GM18909 (cell line): ENCODE measurements at regions not wholly inside any gene's neighbourhood (a gene's known extent, or its start where the extent isn't known, plus 50 kb on each side); places are given as distances from the start of the nearest gene placed in this dataset.

ENCODE experiments used
- ATAC-seq: cut with Tn5 transposase; IDR thresholded peaks from one replicate; pipeline ENCODE4 v1.9.1; 2021; ENCODE audit warnings: mild to moderate bottlenecking; ENCODE audit not compliant: unreplicated experiment, poor library complexity

DNA sequence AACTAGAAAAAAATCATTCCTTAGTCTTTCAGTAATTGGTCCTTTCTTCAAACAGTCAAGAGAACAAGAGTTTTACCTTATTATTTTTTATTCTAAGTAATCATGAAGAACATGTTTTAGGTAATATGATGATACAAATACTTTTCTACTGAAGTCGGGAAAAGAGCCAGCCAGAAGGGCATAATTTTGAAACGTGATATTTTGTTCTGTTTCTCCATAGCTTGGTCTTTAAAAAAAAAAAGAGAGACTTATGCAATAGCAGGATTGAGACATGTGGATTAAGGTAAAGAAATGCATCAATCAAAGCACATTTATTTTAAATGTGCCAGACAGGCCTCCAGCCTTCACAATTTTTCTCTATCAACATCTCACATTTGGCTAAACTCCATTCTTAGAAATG, 1016.8 kb downstream of the CNTNAP5 start:
- no peak for ATAC-seq

DNA sequence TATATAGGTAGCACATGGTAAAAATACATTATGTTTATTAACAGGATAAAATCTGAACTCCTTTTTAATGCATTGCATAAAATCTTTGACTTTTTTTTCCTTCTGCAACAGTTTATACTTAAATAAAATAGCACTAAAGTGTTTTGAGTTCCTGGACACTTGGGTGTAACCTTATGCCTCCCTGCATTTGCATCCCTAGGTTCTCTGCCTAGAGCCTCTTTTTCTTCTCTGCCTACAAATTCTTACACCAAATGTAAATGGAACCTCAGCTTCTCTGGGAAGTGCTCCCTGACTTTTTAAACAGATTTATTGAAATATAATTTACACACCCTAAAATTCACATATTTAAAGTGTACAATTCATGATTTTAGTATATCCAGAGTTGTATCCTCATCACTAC, 1017.6 kb downstream of the CNTNAP5 start:
- no peak for ATAC-seq

DNA sequence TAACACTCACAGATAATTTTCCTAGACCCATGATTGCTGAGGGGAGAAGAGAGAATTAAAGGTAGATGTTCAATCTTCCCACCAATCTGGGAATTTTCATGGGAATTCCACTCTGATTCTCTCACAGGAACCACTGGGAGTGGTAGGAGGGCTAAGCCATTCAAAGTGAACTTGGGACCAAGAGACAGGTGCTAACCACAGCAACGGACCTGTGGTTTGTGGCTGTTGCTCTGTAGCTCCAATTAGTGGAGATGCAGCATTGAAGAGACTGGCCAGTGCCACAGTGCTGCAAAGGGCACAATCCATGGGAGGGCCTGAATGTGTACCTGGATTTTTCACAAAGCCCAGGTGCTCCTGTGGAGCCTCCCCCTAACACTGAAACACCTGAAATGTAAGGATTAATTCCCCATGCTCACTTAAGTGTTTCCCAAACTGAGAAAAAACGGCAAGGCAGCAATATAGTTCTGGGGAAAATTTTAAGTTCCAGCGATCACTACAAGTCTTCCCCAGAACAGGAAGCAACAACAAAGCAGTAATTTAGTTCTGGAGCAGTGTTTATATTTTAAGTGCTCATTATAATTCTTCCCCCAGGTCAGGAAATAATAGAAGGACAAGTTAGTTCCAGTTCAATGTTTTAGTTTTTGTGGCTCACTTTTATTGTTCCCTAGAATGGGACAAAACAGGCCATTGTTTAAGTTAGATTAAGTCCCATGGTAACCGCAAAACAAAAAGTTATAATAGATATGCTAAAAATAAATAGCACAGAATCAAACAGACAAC, 1045.8 kb downstream of the CNTNAP5 start:
- no peak for ATAC-seq

DNA sequence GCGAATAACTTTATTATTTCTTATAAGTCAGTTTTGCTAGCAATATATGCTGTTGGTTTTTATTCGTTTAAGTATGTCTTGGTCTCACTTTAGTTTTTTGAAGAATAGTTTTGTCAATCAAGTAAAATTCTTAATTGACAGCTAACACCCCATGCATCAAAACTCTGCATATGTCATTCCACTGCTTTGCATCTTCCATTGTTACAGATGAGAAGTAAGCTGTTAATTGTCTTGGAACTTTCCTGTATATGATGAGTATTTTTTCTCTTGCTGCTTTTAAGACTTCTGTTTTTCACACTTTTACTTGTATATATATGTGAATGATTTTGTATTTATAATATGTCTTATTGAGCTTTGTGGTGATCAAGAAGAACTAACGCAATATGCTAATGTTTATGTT, 1048.4 kb downstream of the CNTNAP5 start:
- ATAC-seq, result no peak

DNA sequence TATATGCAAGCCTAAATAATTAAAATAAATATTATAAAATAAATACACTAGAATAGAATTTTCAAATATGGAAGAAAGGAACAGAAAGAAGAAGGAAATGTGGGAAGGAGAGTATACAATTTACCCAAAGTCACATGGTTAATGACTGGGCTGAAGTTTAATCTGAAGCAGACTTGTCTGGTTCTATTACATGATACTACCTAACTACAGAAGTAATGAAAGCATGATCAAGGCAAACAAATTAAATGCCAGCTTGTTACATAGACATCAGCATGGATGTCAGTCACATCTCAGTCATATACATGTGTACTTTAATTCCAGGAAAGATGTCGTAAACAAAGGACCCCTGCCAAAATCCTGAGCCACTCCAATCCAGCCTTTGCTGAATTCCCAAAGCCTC, 1060.8 kb downstream of the CNTNAP5 start:
- ATAC-seq, result no peak

DNA sequence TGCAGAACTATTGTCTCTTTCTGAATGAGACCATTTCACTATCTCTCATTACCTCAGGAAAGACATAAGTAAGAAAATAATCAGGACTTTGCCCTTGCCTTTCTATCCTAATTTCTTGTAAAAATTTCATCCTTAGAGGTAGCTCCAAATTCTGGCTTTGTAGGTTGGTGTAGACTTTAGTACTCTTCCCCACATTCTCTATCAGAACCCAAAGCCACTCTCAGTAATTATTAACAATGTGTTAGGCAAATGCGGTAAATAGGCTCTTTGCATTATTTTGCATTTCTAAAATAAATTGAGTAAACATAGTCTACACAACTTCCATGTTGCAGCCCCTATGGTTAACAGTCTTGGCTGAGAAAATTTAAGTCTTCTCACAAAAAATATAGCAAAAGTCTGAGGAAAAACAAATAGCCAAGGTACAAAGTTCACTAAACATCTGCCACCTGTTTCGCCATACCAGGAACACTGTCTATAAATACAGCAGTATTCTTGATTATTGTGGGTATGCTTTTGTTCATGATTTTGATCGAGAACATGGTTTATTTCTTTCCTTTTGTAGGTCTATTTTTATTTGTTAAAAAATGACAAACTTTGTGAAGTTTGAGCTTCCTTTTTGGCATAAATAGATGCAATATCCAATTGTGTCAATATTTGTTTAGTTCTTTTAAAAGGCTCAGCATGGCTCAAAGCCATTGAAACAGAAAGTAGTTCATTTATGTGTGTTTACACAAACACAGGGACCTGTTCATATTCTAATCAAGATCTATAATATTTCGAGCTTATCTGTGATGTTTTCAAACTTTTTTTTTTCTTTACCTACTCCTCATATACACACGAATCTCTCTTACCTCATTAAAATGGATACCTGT, 1061.5 kb downstream of the CNTNAP5 start:
- no peak for ATAC-seq

DNA sequence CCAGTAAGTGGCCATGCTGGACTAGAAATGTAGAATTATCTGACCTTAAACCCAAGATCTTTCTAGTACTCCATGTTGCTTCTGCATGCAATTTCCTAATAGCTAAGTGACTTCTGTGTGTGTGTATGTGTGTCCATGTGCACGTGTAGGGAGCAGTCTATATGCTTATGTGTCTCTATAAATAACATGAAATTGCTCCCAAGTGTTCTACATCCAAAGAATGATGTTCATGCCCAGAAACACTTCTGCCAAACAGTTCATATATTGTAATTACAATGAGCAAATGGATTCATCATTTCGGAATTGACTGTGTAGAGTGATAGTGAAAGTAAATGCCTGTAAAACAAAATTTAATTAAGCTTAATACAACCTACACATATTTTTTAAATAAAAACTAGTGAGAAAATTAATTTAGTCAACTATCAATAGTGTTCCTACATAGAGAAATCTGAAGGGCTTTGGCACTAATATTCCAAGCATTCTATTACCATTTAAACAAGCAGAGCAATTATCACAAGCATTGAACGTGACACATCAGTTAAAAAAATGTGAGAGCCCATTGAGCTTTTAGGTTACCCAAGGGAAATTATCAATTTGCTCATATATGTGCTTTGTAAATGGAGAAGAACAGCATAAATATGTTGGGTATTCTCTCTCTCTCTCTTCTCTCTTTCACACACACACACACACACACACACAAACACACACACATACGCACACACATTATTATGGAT, 1067.4 kb downstream of the CNTNAP5 start:
- ATAC-seq, result no peak

DNA sequence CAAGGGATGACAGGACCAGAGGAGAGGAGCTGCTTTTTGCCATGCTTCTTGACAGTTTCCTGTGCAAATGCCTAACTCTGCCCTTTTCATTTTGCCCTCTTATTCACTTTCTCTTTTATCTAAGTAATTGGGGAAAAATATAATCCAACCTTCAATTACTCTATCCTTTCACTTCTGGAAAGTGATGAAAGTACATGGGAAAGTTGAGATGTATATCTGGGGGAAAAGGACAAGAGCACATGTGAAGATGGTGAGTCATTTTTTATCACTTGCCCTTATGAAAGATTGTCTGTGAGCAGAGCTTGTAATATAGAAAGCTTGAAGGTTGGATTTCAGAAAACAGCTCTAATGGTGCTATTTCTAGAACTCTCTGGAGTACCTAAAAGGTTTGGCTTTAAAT, 1070.7 kb downstream of the CNTNAP5 start:
- ATAC-seq, result no peak

DNA sequence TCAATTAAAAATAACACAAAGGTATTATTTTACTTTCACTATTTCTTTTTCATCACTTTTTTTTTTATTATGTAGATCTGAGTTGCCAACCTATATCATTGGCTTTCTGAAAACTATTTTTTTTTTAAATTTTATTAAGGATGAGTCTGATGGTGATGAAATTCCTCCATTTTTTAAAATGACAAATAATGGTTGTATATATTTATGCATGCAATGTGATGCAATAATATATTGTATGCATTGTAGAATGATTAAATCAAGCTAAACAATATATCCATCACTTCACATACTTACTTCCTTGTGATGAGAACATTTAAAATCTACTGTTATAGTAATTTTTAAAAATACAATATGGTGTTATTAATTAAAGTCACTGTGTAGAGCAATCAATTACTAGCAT, 1081.6 kb downstream of the CNTNAP5 start:
- no peak for ATAC-seq

DNA sequence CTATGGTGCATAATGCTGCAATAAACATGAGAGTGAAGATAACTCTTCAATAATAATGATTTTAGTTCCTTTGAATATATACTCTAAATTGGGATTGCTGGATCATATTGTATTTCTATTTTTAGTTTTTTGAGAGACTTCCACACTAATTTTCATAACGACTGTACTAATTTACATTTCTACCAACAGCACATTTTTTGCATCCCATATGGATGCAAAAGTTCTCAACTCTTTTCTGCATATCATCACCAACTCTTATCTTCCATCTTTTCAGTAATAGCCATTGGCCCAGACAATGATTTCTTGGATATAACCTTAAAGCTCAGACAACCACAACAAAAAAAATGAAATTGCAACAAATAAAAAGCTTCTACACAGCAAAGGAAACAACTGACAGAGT, 1082.4 kb downstream of the CNTNAP5 start:
- ATAC-seq, result no peak

DNA sequence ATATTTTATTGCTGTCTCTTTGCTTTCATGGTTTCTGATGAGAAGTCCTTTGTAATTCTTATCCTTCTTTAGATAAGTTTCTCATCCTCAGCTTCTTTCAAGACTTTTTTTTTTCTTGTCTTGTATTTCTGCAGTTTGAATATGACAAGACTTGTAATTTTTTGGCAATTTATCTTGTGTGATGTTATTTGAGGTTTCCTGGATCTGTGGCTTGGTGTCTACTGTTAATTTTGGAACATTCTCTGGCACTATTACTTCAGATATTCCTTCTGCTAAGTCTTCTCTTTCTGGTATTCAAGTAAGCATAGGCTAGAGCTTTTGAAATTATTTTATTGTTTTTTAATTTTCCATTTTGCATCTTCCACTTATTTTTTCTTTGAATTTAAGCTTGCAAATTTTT, 1083.2 kb downstream of the CNTNAP5 start:
- no peak for ATAC-seq

DNA sequence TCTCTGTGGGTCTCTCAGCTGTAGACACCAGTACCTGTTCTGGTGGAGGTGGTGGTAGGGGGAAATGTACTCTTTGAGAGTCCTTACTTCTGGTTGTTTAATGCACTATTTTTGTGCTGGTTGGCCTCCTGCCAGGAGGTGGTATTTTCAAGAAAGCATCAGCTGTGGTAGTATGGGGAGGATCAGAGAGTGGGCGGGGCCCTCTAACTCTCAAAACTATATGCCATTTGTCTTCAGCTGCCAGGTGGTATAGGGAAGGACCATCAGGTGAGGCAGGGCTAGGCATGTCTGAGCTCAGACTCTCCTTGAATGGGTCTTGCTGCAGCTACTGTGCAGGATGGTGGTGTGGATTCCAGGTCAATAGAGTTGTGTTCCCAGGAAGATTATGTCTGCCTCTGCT, 1100.8 kb downstream of the CNTNAP5 start:
- no peak for ATAC-seq

DNA sequence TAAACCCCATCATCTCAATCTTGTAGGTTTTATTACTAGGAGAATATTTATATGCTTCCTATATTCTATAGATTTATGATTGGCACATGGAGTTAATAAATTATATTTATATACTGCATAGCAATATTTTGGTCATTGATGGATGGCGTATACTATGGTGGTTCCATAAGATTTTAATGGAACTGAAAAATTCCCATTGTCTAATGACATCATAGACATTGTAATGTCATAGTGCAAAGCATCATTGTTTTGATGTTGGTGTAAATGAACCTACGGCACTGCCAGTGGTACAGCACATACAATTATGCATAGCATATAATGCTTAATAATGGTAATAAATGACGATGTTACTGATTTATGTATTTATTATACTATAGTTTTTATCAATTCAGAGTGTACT, 1135.9 kb downstream of the CNTNAP5 start:
- ATAC-seq, result no peak

DNA sequence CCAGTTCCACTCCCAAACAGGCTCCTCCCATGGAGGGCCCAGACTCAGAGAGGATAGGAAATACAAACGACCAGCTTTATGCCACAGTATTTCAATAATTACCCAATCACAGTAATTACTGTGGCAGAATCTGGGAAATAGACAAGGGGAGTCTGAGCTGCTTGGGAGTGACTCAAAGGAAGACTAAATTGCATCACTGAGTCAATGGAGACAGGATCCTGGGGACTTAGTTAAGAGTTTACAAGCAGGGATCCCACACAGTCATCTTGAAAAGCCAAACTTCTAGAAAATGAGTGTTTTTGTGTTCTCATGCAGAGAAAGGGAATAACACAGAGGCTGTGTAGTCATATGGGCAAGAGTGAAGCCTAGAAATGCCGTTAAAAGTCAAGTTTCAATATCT, 1142.1 kb downstream of the CNTNAP5 start:
- no peak for ATAC-seq

DNA sequence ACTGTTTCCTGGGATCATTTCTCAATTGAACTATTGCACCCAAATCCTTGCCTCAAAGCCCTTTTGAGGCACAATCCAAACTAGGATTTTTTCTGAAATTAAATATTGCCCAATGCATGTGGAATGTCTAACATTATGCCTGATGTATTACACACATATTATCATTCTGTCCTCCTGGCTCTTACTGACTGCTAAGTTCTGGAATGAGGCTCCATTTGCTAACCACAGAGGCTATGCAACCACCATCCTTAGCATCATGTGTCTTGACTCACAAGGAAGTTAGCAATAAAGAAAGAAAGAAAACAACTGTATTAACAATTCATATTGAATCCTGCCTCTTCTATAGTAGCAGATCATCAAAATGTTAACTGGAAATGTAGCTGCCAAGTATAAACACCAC, 1142.7 kb downstream of the CNTNAP5 start:
- no peak for ATAC-seq

DNA sequence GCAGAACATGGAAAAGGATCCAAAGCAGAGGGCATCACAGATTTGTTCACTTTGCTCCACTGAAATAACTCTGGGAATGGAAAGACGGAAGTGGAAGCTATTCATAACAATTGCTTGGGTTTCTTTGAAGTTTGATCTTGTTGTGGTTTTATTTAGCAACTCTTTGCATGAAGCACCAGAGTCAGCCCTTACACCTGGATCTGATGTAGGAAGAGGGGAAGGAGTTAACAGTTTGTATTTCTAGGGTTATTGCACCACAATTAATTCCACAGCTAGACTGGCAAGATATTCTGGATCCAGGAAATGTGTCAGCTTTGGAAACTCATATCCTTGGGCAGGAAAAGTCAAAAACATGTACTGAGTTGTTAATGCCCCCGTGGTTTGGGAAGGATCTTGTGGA, 1143.4 kb downstream of the CNTNAP5 start:
- no peak for ATAC-seq

DNA sequence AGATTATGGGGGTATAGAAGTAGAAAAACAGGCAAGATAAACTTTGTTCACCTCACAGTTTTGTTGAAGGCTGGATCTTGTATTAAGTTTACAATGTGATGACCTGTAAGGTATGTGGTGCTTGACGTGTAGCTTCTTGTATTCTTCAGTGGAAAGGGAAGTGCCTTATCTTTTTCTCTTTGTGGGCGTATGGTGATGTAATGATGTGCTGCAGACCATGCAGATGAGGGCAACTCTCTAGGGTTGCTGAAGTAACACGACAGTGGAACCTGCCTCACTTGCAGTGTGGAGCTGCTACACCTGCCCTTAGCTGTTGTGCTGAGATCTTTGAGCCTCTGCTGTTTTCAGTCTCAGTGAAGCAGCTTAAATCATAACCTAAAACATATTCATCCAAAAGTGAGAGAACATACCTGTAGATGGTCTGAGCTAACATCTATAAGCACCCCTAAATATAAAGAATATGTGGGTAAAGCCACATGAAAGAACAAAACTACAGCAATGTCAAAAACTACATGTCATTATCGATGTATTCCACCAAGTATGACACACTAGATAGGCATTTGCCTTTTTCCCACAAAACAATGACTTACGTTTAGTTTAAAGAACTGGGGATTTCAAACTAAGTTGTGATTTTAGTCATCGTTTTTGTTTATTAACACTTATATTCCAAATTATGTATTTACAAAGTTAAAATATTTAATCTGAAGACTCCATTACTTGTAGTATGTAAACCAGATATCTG, 1144.1 kb downstream of the CNTNAP5 start:
- ATAC-seq, result no peak

DNA sequence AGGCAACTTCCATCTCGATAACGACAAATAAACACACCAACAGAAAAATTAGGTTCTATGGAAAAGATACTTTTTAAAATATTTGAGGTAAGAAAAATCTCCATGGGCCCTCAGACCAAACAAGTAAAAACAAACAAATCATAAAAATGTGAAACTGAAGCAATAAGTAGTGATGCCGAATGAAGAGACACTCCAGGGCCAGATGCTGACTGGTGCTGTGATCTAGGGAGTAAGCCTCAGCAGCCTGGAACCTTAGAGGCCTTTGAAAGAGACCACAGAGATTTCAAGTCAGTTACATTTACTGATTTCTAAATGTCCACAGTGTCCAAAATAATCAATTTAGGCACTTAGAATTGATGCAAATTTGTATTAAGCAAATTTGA, 1144.7 kb downstream of the CNTNAP5 start:
- no peak for ATAC-seq

DNA sequence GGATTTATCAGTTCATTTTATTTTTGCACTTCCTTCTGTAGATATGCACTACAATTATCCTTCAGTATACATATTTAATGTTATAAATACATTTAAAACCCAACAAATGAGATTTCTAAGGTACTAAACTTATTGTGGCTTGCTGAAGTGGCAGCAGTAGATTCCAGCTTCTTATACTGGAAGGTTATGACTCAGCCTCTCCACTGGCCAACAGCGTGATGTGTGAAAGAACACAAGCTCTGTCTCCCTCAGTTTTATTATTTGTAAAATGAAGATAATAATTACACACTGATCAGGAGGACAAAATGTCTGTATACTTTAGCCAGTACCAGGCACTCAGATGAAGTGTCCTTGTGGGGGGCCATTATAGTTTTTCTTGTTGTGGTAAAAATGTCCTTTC, 1147.1 kb downstream of the CNTNAP5 start:
- no peak for ATAC-seq

DNA sequence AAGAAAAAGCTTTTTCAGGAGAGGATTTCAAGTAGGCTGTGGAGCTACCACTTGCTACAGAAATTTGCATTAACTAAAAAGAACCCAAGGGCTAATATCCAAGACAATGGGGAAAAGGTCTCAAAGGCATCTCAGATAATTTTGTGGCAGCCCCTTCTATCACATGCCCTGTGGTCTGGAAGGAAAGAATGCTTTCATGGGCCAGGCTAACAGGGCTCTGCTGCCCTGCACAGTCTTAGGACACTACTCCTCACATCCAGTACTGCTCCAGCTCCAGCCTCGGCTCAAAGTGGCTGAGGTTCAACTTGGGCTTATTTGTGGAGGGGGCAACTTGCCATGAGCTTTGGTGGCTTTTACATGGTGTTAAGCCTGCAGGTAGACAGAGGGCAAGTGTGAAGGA, 1150.3 kb downstream of the CNTNAP5 start:
- ATAC-seq, result no peak
